HG03520 (cell line): ENCODE measurements at regions not wholly inside any gene's neighbourhood (a gene's known extent, or its start where the extent isn't known, plus 50 kb on each side); places are given as distances from the start of the nearest gene placed in this dataset.
A peak's percentile ranks its signal among the peaks of the same experiment; 100 is the strongest.
"Not testable (repeated sequence)": the region's sequence is repeated elsewhere in the genome, so short reads cannot be mapped to it uniquely, and the experiment has no call there.

Experiments
- ATAC-seq: cut with Tn5 transposase; IDR thresholded peaks from one replicate; pipeline ENCODE4 v1.9.1; 2021; ENCODE audit warnings: mild to moderate bottlenecking, moderate library complexity; ENCODE audit not compliant: unreplicated experiment

- ATAC-seq, result peak; percentile 88
Observed at GRCh38 chr14:38721822-38722431, 381.1 kb downstream of the SEC23A start.

GRCh38 chr14:38718519-38718918, 384.5 kb downstream of the SEC23A start:
- no peak for ATAC-seq

DNA sequence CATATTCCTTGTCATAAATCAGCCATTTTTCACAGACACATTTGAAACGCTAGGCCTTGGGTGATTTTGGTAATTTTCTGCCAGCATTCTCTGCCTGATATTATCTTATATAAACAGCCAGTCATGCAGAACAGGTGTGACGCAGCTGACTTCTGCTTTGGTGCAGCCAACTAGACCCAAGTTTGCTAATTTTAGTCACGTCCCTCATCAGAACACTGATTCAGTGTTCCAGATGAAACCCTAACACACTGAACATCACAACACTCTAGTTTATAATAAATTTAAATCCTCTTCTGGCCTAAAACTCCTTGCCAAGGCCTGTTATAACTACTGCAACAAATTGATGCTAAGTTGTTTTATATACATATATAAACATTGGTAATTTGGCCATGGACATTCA, 386.1 kb downstream of the SEC23A start:
- ATAC-seq, result no peak

GRCh38 chr14:38710881-38711280, 392.2 kb downstream of the SEC23A start:
- ATAC-seq, result no peak

DNA sequence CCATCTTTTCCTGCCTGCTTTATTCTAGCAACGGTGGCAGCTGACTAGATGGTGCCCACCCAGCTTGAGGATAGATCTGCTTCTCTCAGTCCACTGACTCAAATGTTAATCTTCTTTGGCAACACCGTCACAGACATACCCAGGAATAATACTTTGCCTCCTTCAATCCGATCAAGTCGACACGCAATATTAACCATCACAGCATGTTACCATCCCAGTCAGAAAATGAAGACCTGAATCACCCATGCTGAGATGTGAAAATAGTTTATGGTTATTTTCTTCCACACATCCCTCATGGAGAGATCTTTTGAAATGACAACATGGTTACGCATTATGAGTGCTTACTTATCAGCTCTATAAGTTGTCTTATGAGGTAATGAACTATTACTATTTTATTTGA, 392.8 kb downstream of the SEC23A start:
- ATAC-seq, result no peak

DNA sequence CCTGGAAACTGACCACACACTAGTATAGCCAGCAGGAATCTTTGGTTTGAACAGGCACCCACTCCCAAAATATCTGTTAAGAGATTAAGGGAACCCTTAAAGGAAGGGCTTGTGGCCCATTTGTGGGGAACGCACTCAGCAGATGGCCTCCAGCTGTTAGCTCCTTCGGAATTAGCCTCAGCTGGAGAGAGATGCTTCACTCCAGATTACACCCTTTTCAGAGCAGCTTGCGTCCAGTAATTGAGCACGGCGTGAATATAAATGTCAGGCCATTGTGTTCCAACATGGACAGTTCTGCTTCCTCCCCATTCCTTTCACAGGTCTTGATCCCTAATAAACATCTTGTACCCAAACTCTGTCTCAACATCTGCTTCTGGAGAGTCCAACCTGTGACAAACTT, 397.8 kb downstream of the SEC23A start:
- ATAC-seq, result no peak

GRCh38 chr14:38704220-38704619, 398.8 kb downstream of the SEC23A start:
- ATAC-seq, result no peak

DNA sequence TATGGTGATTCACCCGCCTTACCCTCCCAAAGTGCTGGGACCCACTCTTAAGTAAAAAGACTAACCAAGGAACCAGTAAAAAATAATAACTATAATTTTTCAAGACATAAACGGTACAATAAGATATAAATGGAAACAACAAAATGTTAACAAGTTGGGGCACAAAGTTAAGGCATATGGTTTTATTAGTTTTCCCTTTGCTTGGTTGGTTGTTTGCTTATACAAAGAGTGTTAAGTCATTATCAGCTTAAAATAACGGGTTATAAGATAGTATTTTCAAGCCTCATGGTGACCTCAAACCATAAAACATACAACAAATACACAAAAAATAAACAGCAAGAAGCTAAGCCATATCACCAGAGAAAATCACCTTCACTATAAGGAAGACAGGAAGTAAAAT, 406.1 kb downstream of the SEC23A start:
- no peak for ATAC-seq

- no peak for ATAC-seq
Observed at GRCh38 chr14:38693423-38693822, 409.6 kb downstream of the SEC23A start.

GRCh38 chr14:38669027-38669426, 413.1 kb upstream of the CLEC14A start:
- no peak for ATAC-seq

DNA sequence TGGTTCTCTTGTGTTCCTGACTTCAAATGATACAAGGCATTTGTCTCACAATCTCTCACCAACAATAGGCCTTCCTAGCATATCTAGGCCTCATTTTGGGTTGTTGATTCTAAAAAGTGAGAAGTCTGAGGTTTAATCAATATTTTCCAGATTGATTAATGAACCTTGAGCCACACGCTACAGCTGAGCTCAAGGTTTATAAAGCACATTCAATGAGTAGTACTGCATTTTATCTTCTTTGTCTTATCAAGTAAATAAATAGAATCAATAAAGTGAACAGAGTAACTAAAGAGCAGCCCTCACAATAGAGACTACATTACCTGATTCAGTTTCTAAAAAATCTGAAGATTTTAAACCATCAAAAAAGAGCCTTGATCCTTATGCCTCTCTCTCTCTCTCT, 407.5 kb upstream of the CLEC14A start:
- no peak for ATAC-seq

- ATAC-seq, result no peak
Observed at GRCh38 chr14:38662781-38663180, 406.9 kb upstream of the CLEC14A start.

GRCh38 chr14:38646391-38646790, 390.5 kb upstream of the CLEC14A start:
- no peak for ATAC-seq

GRCh38 chr14:38634913-38635312, 379.0 kb upstream of the CLEC14A start:
- ATAC-seq, result not testable (repeated sequence)

- no peak for ATAC-seq
Observed at GRCh38 chr14:38629412-38629811, 373.5 kb upstream of the CLEC14A start.

DNA sequence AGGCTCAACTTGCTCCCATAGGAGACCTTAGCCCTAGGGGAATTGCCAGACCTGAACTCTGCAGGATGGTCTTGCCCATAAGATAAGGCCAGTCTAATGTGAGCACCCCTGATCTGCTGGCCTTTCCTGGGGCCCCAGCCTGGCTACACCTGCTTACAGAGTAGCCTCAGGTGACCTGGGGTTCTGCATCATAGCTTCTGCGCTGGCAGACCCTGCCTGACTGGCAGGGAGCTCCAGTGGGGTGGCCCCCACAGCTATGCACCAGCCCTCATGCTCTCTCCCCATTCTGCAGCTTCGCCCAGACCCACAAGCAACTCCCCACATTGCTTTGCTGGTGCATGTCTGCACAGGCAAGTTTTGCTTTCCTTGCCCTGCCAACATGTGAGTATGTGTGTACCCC, 371.3 kb upstream of the CLEC14A start:
- ATAC-seq, result no peak

DNA sequence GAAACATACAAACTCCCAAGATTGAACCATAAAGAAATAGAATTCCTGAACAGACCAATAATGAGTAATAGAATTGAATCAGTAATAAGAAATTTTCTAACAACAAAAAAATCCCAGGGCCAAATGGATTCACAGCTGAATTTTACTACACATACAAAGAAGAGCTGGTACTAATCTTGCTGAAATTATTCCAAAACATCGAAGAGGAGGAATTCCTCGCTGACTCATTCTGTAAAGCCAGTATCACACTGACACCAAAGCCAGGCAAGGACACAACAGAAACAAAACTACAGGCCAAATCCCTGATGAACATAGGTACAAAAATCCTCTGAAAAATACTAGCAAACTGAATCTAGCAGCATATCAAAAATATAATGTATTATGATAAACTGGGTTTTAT, 367.8 kb upstream of the CLEC14A start:
- ATAC-seq, result no peak

- no peak for ATAC-seq
Observed at GRCh38 chr14:38618514-38618913, 362.6 kb upstream of the CLEC14A start.

GRCh38 chr14:38616959-38617358, 361.1 kb upstream of the CLEC14A start:
- no peak for ATAC-seq

- ATAC-seq, result no peak
Observed at GRCh38 chr14:38611928-38612327, 356.0 kb upstream of the CLEC14A start.

DNA sequence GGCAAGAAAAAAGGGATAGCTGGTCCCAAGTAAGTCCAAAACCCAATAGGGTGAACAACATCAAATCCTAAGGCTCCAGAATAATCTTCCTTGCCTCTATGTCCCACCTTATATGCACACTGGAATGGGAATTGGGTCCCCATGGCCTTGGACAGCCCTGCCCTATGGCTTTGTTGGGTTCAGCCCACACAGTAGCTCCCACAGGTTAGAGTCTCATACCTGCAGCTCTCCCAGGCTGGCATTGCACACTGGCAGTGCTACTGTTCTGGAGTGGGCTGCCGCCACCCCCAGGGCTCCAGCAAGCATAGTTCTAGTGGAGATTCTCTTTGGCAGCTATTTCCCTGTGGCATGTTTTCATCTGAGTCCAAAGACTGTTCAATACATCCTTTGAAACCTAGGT, 352.4 kb upstream of the CLEC14A start:
- ATAC-seq, result no peak

DNA sequence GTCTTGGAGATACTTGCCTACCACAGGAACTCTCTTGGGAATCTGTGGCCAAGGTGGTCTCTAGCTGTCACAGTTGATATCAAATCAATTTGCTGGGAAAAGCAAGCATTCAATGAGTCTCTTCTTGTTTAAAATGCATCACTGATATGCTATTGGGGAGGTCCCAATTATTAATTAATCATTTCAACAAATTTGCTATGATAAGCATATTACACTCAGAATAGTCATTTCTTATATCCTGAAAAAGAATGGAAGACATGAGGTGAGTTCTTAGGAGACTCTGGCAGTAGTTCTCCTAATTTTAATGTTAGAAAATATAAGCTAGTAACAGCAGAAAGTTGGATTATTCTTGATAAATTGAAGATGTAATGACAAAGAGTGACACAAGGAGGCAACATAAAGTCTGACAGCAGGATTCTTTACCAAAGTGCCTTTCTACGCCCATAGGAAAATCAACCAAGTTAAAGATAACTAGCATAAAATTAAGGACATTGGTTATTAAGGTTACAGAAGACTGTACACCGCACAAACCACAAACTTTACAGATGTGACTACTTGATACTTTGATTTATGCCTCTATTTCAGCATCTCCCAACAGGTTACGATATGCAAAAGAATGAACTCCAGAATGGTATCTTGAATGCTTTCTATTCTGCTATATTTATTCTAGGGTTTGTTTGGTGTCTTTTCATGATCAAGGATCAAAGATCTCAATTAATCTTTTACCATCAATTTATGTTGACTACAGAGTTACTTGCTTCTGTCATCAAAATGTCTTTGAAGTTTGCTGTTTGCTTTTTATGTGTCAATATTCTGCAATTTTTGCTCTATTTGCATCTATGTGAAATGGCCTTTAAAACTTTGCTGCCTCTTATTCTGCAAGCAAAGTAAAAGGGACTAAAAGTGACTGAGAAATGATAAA, 349.6 kb upstream of the CLEC14A start:
- no peak for ATAC-seq
